WTC11 (cell line): ENCODE measurements at regions not wholly inside any gene's neighbourhood (a gene's known extent, or its start where the extent isn't known, plus 50 kb on each side); places are given as distances from the start of the nearest gene placed in this dataset.
A peak's percentile ranks its signal among the peaks of the same experiment; 100 is the strongest.

Source experiments
- ATAC-seq: fragments of 200-7000 bp; cut with Tn5 transposase; 2 replicates; pipeline ENCODE4 v1.10.0; 2021; ENCODE audit warnings: mild to moderate bottlenecking, moderate library complexity
- CTCF ChIA-PET: fragments of 300-600 bp; sonication (Branson Sonifier 250); formaldehyde crosslinking; loops from one replicate; lab custom pipeline; 2021; ENCODE audit warnings: antibody characterized with exemption; lab: Charles Lee
- POLR2A ChIA-PET: fragments of 350-600 bp; sonication (Branson Sonifier 250); formaldehyde crosslinking; loops from one replicate; lab custom pipeline; 2021; ENCODE audit warnings: antibody characterized with exemption; lab: Charles Lee
- DNase-seq: peaks from one replicate; pipeline ENCODE4 v3.0.0; 2021; ENCODE audit warnings: low spot score
- H3K27ac Mint-ChIP-seq: 2 replicates; pipeline ENCODE4 v1.8.0; 2021; ENCODE audit warnings: mixed read lengths
- H3K27me3 Mint-ChIP-seq: 2 replicates; pipeline ENCODE4 v1.8.0; 2021; ENCODE audit warnings: low read depth, mild to moderate bottlenecking, moderate library complexity, mixed read lengths
- H3K36me3 Mint-ChIP-seq: 2 replicates; pipeline ENCODE4 v1.8.0; 2021; ENCODE audit warnings: mixed read lengths
- H3K4me1 Mint-ChIP-seq: 2 replicates; pipeline ENCODE4 v1.8.0; 2022; ENCODE audit warnings: mixed read lengths
- H3K4me3 Mint-ChIP-seq: 2 replicates; pipeline ENCODE4 v1.8.0; 2021; ENCODE audit warnings: mild to moderate bottlenecking, moderate library complexity, mixed read lengths
- H3K9me3 Mint-ChIP-seq: 2 replicates; pipeline ENCODE4 v1.8.0; 2021; ENCODE audit warnings: mixed read lengths
- AFF4 ChIP-seq: sonication (generic); formaldehyde crosslinking; IDR thresholded peaks from 2 replicates; pipeline ENCODE4 v1.8.1; 2023; ENCODE audit warnings: mild to moderate bottlenecking, missing genetic modification reagents, borderline replicate concordance
- ATF1 ChIP-seq: sonication (generic); formaldehyde crosslinking; IDR thresholded peaks from 2 replicates; pipeline ENCODE4 v1.8.1; 2023; ENCODE audit warnings: mild to moderate bottlenecking, moderate library complexity, missing genetic modification reagents
- ATF3 ChIP-seq: sonication (generic); formaldehyde crosslinking; conservative IDR thresholded peaks from 2 replicates; pipeline ENCODE4 v1.8.1; 2022; ENCODE audit warnings: mild to moderate bottlenecking, missing genetic modification reagents
- CREB1 ChIP-seq: sonication (generic); formaldehyde crosslinking; IDR thresholded peaks from 2 replicates; pipeline ENCODE4 v1.8.0; 2023; ENCODE audit warnings: mild to moderate bottlenecking, missing genetic modification reagents
- HMGA2 ChIP-seq: fragments of 250-450 bp; sonication (Bioruptor Pico); IDR thresholded peaks from 2 replicates; pipeline ENCODE4 v1.4.0; 2021; ENCODE audit warnings: mild to moderate bottlenecking, moderate library complexity
- MYBL2 ChIP-seq: sonication (generic); formaldehyde crosslinking; IDR thresholded peaks from 2 replicates; pipeline ENCODE4 v1.8.1; 2023; ENCODE audit warnings: mild to moderate bottlenecking, moderate library complexity, missing genetic modification reagents
- PRDM15 ChIP-seq: sonication (generic); formaldehyde crosslinking; IDR thresholded peaks from 2 replicates; pipeline ENCODE4 v1.8.0; 2022; ENCODE audit warnings: missing genetic modification reagents
- SP1 ChIP-seq: sonication (generic); formaldehyde crosslinking; conservative IDR thresholded peaks from 2 replicates; pipeline ENCODE4 v1.8.1; 2022; ENCODE audit warnings: missing genetic modification reagents
- STAT6 ChIP-seq: sonication (generic); formaldehyde crosslinking; conservative IDR thresholded peaks from 2 replicates; pipeline ENCODE4 v1.8.1; 2023; ENCODE audit warnings: mild to moderate bottlenecking, low read depth, missing genetic modification reagents, moderate library complexity
- TCF7 ChIP-seq: sonication (generic); formaldehyde crosslinking; IDR thresholded peaks from 2 replicates; pipeline ENCODE4 v1.8.0; 2022; ENCODE audit warnings: mild to moderate bottlenecking, low read depth, missing genetic modification reagents, moderate library complexity
- USF1 ChIP-seq: sonication (generic); formaldehyde crosslinking; IDR thresholded peaks from 2 replicates; pipeline ENCODE4 v1.8.0; 2022; ENCODE audit warnings: mild to moderate bottlenecking, missing genetic modification reagents
- USF2 ChIP-seq: sonication (generic); formaldehyde crosslinking; IDR thresholded peaks from 2 replicates; pipeline ENCODE4 v1.8.1; 2023; ENCODE audit warnings: mild to moderate bottlenecking, missing genetic modification reagents, moderate library complexity
- ZBTB43 ChIP-seq: sonication (generic); formaldehyde crosslinking; IDR thresholded peaks from 2 replicates; pipeline ENCODE4 v1.8.1; 2023; ENCODE audit warnings: mild to moderate bottlenecking, missing genetic modification reagents
- ZNF138 ChIP-seq: sonication (generic); formaldehyde crosslinking; conservative IDR thresholded peaks from 2 replicates; pipeline ENCODE4 v1.8.1; 2022; ENCODE audit warnings: mild to moderate bottlenecking, moderate library complexity, missing genetic modification reagents
- ZNF317 ChIP-seq: sonication (generic); formaldehyde crosslinking; IDR thresholded peaks from 2 replicates; pipeline ENCODE4 v1.8.1; 2023; ENCODE audit warnings: low read depth, mild to moderate bottlenecking, moderate library complexity, missing genetic modification reagents, borderline replicate concordance
- ZNF396 ChIP-seq: fragments of 250-450 bp; sonication (Bioruptor Pico); IDR thresholded peaks from 2 replicates; pipeline ENCODE4 v1.8.0; 2021; ENCODE audit warnings: mild to moderate bottlenecking, moderate library complexity, borderline replicate concordance
- ZNF512 ChIP-seq: sonication (generic); formaldehyde crosslinking; IDR thresholded peaks from 2 replicates; pipeline ENCODE4 v1.8.1; 2022; ENCODE audit warnings: missing genetic modification reagents, borderline replicate concordance
- ZNF671 ChIP-seq: fragments of 250-450 bp; sonication (Bioruptor Pico); IDR thresholded peaks from 2 replicates; pipeline ENCODE4 v1.8.0; 2021; ENCODE audit warnings: mild to moderate bottlenecking

GRCh38 chr1:118317842-118318614, 133.0 kb upstream of the SPAG17 start:
- ChIA-PET CTCF (interaction anchor here (1.0 kb wide), 1 partner anchor 18 kb away, joined by 3 read pairs; no protein-coding TSS in a partner anchor), POLR2A (no interaction called here)
- TF ChIP-seq TCF7 (CRISPR knock-in tag) (no peak), ATF3 (CRISPR knock-in tag) (no peak), ZBTB43 (CRISPR knock-in tag) (no peak), AFF4 (CRISPR knock-in tag) (no peak), SP1 (no peak), HMGA2 (no peak), MYBL2 (CRISPR knock-in tag) (no peak), ZNF396 (CRISPR knock-in tag) (no peak), CREB1 (CRISPR knock-in tag) (no peak)
- ATAC-seq = peak; percentile 69
- Mint-ChIP-seq H3K27ac (no peak overlapping the region), H3K27me3 (no peaks in the 10 kb centered on the region), H3K4me3 (no peak overlapping the region), H3K9me3 (peaks cover 16% of the 10 kb centered on the region), H3K4me1 (no peaks in the 10 kb centered on the region), H3K36me3 (no peaks in the 10 kb centered on the region)
- DNase-seq = no peak

GRCh38 chr1:118306851-118307250, 121.8 kb upstream of the SPAG17 start:
- POLR2A ChIA-PET = no interaction called here
- Mint-ChIP-seq H3K9me3 (no peaks in the 10 kb centered on the region), H3K4me3 (no peak overlapping the region), H3K27me3 (no peaks in the 10 kb centered on the region), H3K27ac (no peak overlapping the region), H3K4me1 (peaks cover 30% of the 10 kb centered on the region), H3K36me3 (no peaks in the 10 kb centered on the region)
- no peak for ATAC-seq
- CTCF ChIA-PET = no interaction called here
- DNase-seq = no peak
- no peak for TF ChIP-seq ZNF317
- no peak for TF ChIP-seq ZNF512 (CRISPR knock-in tag)
- TF ChIP-seq USF2 (CRISPR knock-in tag) = no peak
- TF ChIP-seq USF1 (CRISPR knock-in tag) = no peak
- no peak for TF ChIP-seq ATF3 (CRISPR knock-in tag)
- no peak for TF ChIP-seq PRDM15 (CRISPR knock-in tag)
- TF ChIP-seq ATF1 = no peak
- no peak for TF ChIP-seq STAT6 (CRISPR knock-in tag)
- no peak for TF ChIP-seq ZNF138 (CRISPR knock-in tag)
- TF ChIP-seq ZNF671 (CRISPR knock-in tag) = no peak
